ENCODE measurements at regions not wholly inside any gene's neighbourhood (a gene's known extent, or its start where the extent isn't known, plus 50 kb on each side); places are given as distances from the start of the nearest gene placed in this dataset.

GRCh38 chr9:86665416-86665815 lies 281.9 kb downstream of the GAS1 start:
- dilution Hi-C loops (cut with HindIII; ENCODE audit: low sequenced_read_pairs, unreplicated experiment), result no loop called here
- Histone ChIP-seq H3K23ac (ENCODE audit: low read depth, low read length) (no peak overlapping the region), H2AK5ac (ENCODE audit: low read depth, low read length) (no peak overlapping the region), H3K27ac (ENCODE audit: insufficient read depth, low read length) (no peak overlapping the region), H3K79me1 (ENCODE audit: low read depth in 1 of 2, low read length in 2 of 2) (no peaks in the 10 kb centered on the region), H2BK5ac (ENCODE audit: low read depth, low read length, poor library complexity, severe bottlenecking) (no peak overlapping the region), H3K18ac (ENCODE audit: low read depth, low read length) (no peak overlapping the region), H4K91ac (ENCODE audit: insufficient read depth, low read depth, low read length) (no peak overlapping the region), H3K9me1 (ENCODE audit: insufficient read depth, low read length) (no peaks in the 10 kb centered on the region), H3K27me3 (ENCODE audit: control insufficient read depth, insufficient read depth, low read length) (no peaks in the 10 kb centered on the region), H2AK9ac (replicated peaks; ENCODE audit: low read depth, low read length, poor library complexity) (no peak overlapping the region), H3K4me3 (ENCODE audit: insufficient read depth, low read depth, low read length) (no peak overlapping the region), H4K8ac (ENCODE audit: low read depth in 2 of 2, low read length in 2 of 2) (no peak overlapping the region), H3K36me3 (ENCODE audit: control insufficient read depth, insufficient read depth, low read length) (no peaks in the 10 kb centered on the region), H3K4me2 (ENCODE audit: low read depth, low read length) (no peak overlapping the region), H4K20me1 (ENCODE audit: insufficient read depth, low read length) (no peaks in the 10 kb centered on the region), H2BK20ac (ENCODE audit: low read depth, low read length) (no peak overlapping the region), H3K14ac (replicated peaks; ENCODE audit: low read depth, low read length) (no peak overlapping the region), H2BK120ac (ENCODE audit: low read depth, low read length) (no peak overlapping the region), H2BK15ac (ENCODE audit: low read depth, low read length) (no peak overlapping the region), H3K9ac (ENCODE audit: low read depth, low read length) (no peak overlapping the region), H4K5ac (ENCODE audit: low read depth, low read length) (no peak overlapping the region), H2AFZ (replicated peaks; ENCODE audit: low read length, poor library complexity) (no peak overlapping the region), H3K4me1 (ENCODE audit: control insufficient read depth, insufficient read depth, low read length) (peaks cover 6% of the 10 kb centered on the region), H3K4ac (ENCODE audit: low read depth, low read length) (no peak overlapping the region), H3K56ac (ENCODE audit: extremely low read depth, insufficient read depth, low read length) (no peak overlapping the region), H3K9me3 (ENCODE audit: control insufficient read depth, insufficient read depth, low read length) (no peaks in the 10 kb centered on the region)
- ChIA-PET CTCF (no interaction called here), POLR2A (ENCODE audit: unreplicated experiment) (no interaction called here)
- BruUV-seq (replicated peaks), result no TSS peak
- 33% methylated on average over 1 of the region's 1 CpG; no CpG with 5 or more reads in 1 of the 2 experiments for WGBS, 2 experiments (ENCODE audit: extremely low coverage in 2 of 2, insufficient read length in 1 of 2)
- TF ChIP-seq SMC3 (IDR thresholded peaks at IDR 0.05; ENCODE audit: low read depth, low read length) (no peak), NFE2L2 (IDR thresholded peaks at IDR 0.05; ENCODE audit: low read depth, low read length) (no peak), CHD1 (IDR thresholded peaks at IDR 0.05; ENCODE audit: low read depth, low read length) (no peak), RCOR1 (IDR thresholded peaks at IDR 0.05; ENCODE audit: insufficient replicate concordance, low read length) (no peak), CEBPB (IDR thresholded peaks at IDR 0.05; ENCODE audit: low read depth, low read length) (no peak), RFX5 (IDR thresholded peaks at IDR 0.05; ENCODE audit: low read depth, low read length) (no peak), MAFK (IDR thresholded peaks at IDR 0.05; ENCODE audit: low read depth, low read length) (no peak), FOS (IDR thresholded peaks at IDR 0.05; ENCODE audit: low read depth, low read length) (no peak), RAD21 (IDR thresholded peaks at IDR 0.05; ENCODE audit: low read length) (no peak), ELK1 (IDR thresholded peaks at IDR 0.05; ENCODE audit: borderline replicate concordance, low read depth, low read length) (no peak), USF2 (IDR thresholded peaks at IDR 0.05; ENCODE audit: low read depth, low read length) (no peak), POLR2A (IDR thresholded peaks at IDR 0.05; ENCODE audit: low read depth, low read length) (no peak), BHLHE40 (IDR thresholded peaks at IDR 0.05; ENCODE audit: low read depth, low read length) (no peak), MAZ (IDR thresholded peaks at IDR 0.05; ENCODE audit: borderline replicate concordance, low read depth, low read length) (no peak), MXI1 (IDR thresholded peaks at IDR 0.05; ENCODE audit: borderline replicate concordance, low read depth, low read length) (no peak), CTCF (conservative IDR thresholded peaks at IDR 0.05; ENCODE audit: low read depth, low read length) (no peak)
- ATAC-seq (ENCODE audit: low read depth) (no peak), DNase-seq (no peak)
- intact Hi-C loops (cut with micrococcal nuclease), result no loop called here
- in situ Hi-C loops (cut with MboI; ENCODE audit: low sequenced_read_pairs), result no loop called here
